SU-DHL-6 (cell line): ENCODE measurements at regions not wholly inside any gene's neighbourhood (a gene's known extent, or its start where the extent isn't known, plus 50 kb on each side); places are given as distances from the start of the nearest gene placed in this dataset.

ENCODE experiments used
- H2AFZ ChIP-seq: fragments of 200-600 bp; sonication (generic); 2 replicates; pipeline ENCODE4 v1.6.1; 2014; ENCODE audit warnings: low read depth, mild to moderate bottlenecking, moderate library complexity, mixed read lengths, antibody characterized with exemption, low read length; ENCODE audit not compliant: severe bottlenecking
- H3F3A ChIP-seq: fragments of 200-600 bp; shearing (Covaris generic); 2 replicates; pipeline ENCODE4 v1.6.0; 2016; ENCODE audit warnings: antibody characterized with exemption, mild to moderate bottlenecking; ENCODE audit not compliant: insufficient read depth
- H3K27ac ChIP-seq: fragments of 200-600 bp; sonication (generic); 2 replicates; pipeline ENCODE4 v1.5.1; 2016; ENCODE audit warnings: low read depth, mild to moderate bottlenecking, low read length, moderate library complexity, mixed read lengths
- H3K27me3 ChIP-seq: fragments of 200-600 bp; sonication (generic), shearing (Covaris generic); 2 replicates; pipeline ENCODE4 v1.6.0; 2014; ENCODE audit warnings: mild to moderate bottlenecking, low read length
- H3K36me3 ChIP-seq: fragments of 200-600 bp; sonication (generic); 2 replicates; pipeline ENCODE4 v1.6.1; 2014; ENCODE audit warnings: mild to moderate bottlenecking, low read length, mixed read lengths
- H3K4me2 ChIP-seq: fragments of 300-600, 200-600 bp; shearing (Covaris generic), sonication (generic); 2 replicates; pipeline ENCODE4 v1.6.0; 2014; ENCODE audit warnings: low read length, low read depth, mild to moderate bottlenecking; ENCODE audit not compliant: poor library complexity, severe bottlenecking
- H3K4me3 ChIP-seq: fragments of 200-600 bp; sonication (generic); 2 replicates; pipeline ENCODE4 v1.5.1; 2014; ENCODE audit warnings: antibody characterized with exemption, low read length, mild to moderate bottlenecking, mixed read lengths; ENCODE audit not compliant: insufficient read depth, poor library complexity, severe bottlenecking
- H3K79me2 ChIP-seq: fragments of 200-600 bp; sonication (generic); 2 replicates; pipeline ENCODE4 v1.6.1; 2014; ENCODE audit warnings: mild to moderate bottlenecking, low read length, moderate library complexity; ENCODE audit not compliant: insufficient read depth
- H3K9ac ChIP-seq: fragments of 200-600 bp; sonication (generic); 2 replicates; pipeline ENCODE4 v1.7.0; 2014; ENCODE audit warnings: mild to moderate bottlenecking, low read length
- H3K9me2 ChIP-seq: fragments of 200-600 bp; sonication (generic); replicated peaks from 2 replicates; pipeline ENCODE4 v1.6.1; 2014; ENCODE audit warnings: low read length; ENCODE audit not compliant: insufficient read depth
- H3K9me3 ChIP-seq: fragments of 200-600 bp; sonication (generic); 2 replicates; pipeline ENCODE4 v1.6.1; 2014; ENCODE audit warnings: low read length, mixed read lengths; ENCODE audit not compliant: insufficient read depth
- H4K20me1 ChIP-seq: fragments of 200-600 bp; sonication (generic); 2 replicates; pipeline ENCODE4 v1.6.1; 2014; ENCODE audit warnings: low read depth, mild to moderate bottlenecking, antibody characterized with exemption, low read length, moderate library complexity, mixed read lengths
- CTCF ChIP-seq: fragments of 200-600 bp; sonication (generic); IDR thresholded peaks from one replicate; pipeline ENCODE4 v1.5.1; 2017; ENCODE audit warnings: antibody characterized with exemption, mild to moderate bottlenecking, low read length, moderate library complexity; ENCODE audit not compliant: insufficient read depth, poor library complexity, severe bottlenecking
- EZH2phosphoT487 ChIP-seq: fragments of 200-600 bp; sonication (generic), shearing (Covaris generic); conservative IDR thresholded peaks from 2 replicates; pipeline ENCODE4 v1.6.1; 2018; ENCODE audit warnings: mild to moderate bottlenecking, antibody characterized with exemption, low read length, moderate library complexity, mixed read lengths

- H3K27ac ChIP-seq, result no peak overlapping the region
- H3K9ac ChIP-seq, result no peak overlapping the region
- TF ChIP-seq CTCF (no peak), EZH2phosphoT487 (no peak)
- no peaks in the 10 kb centered on the region for H3K27me3 ChIP-seq
- no peaks in the 10 kb centered on the region for H3F3A ChIP-seq
- no peak overlapping the region for H2AFZ ChIP-seq
- H3K36me3 ChIP-seq, result no peaks in the 10 kb centered on the region
- H3K79me2 ChIP-seq, result no peaks in the 10 kb centered on the region
- H3K9me3 ChIP-seq, result no peaks in the 10 kb centered on the region
- H3K4me2 ChIP-seq, result no peak overlapping the region
- H3K4me3 ChIP-seq, result no peak overlapping the region
- H3K9me2 ChIP-seq, result no peaks in the 10 kb centered on the region
- H4K20me1 ChIP-seq, result no peaks in the 10 kb centered on the region
Observed at GRCh38 chr4:30616942-30617646, 103.1 kb upstream of the PCDH7 start.

- no peaks in the 10 kb centered on the region for H4K20me1 ChIP-seq
- H2AFZ ChIP-seq, result no peak overlapping the region
- H3F3A ChIP-seq, result no peaks in the 10 kb centered on the region
- H3K4me3 ChIP-seq, result no peak overlapping the region
- H3K9ac ChIP-seq, result no peak overlapping the region
- no peaks in the 10 kb centered on the region for H3K9me3 ChIP-seq
- TF ChIP-seq EZH2phosphoT487 (no peak), CTCF (no peak)
- H3K4me2 ChIP-seq, result no peak overlapping the region
- no peaks in the 10 kb centered on the region for H3K9me2 ChIP-seq
- no peaks in the 10 kb centered on the region for H3K79me2 ChIP-seq
- H3K27ac ChIP-seq, result no peak overlapping the region
- no peaks in the 10 kb centered on the region for H3K27me3 ChIP-seq
- H3K36me3 ChIP-seq, result no peaks in the 10 kb centered on the region
Observed at GRCh38 chr4:30617836-30618235, 102.3 kb upstream of the PCDH7 start.

GRCh38 chr4:30619679-30620078 lies 100.5 kb upstream of the PCDH7 start:
- Histone ChIP-seq H3K9me3 (no peaks in the 10 kb centered on the region), H3K27me3 (no peaks in the 10 kb centered on the region), H2AFZ (no peak overlapping the region), H4K20me1 (no peaks in the 10 kb centered on the region), H3K79me2 (no peaks in the 10 kb centered on the region), H3K27ac (no peak overlapping the region), H3K4me2 (no peak overlapping the region), H3F3A (no peaks in the 10 kb centered on the region), H3K9ac (no peak overlapping the region), H3K9me2 (no peaks in the 10 kb centered on the region), H3K36me3 (no peaks in the 10 kb centered on the region), H3K4me3 (no peak overlapping the region)
- TF ChIP-seq CTCF (no peak), EZH2phosphoT487 (no peak)
